Upper lobe of left lung (tissue), 4 donors: ENCODE measurements at regions not wholly inside any gene's neighbourhood (a gene's known extent, or its start where the extent isn't known, plus 50 kb on each side); places are given as distances from the start of the nearest gene placed in this dataset.

Experiments
- EP300 ChIP-seq, 4 donors: sonication (generic); formaldehyde crosslinking; IDR thresholded peaks; one replicate each; pipeline ENCODE4 v1.5.1; 2017; ENCODE audit warnings: antibody characterized with exemption in 4 of 4, control low read depth in 2 of 4
- POLR2A ChIP-seq, 4 donors: fragments of 450-650 bp; IDR thresholded peaks; one replicate each; pipeline ENCODE4 v1.5.1; 2016 to 2017; ENCODE audit warnings: antibody characterized with exemption in 4 of 4, mild to moderate bottlenecking in 2 of 4
- POLR2AphosphoS5 ChIP-seq, 2 donors: sonication (generic); formaldehyde crosslinking; IDR thresholded peaks; one replicate each; pipeline ENCODE4 v1.5.1; 2017; ENCODE audit warnings: antibody characterized with exemption in 2 of 2
- TF ChIP-seq, protein P1 (sequence below), 6 experiments: fragments of 450-650 bp in 4 of 6; fragments of 200-600 bp in 2 of 6; sonication (generic) in 2 of 6; IDR thresholded peaks; one replicate each; pipeline ENCODE4 v1.5.1; 2016 to 2019; ENCODE audit warnings: antibody characterized with exemption in 6 of 6

DNA sequence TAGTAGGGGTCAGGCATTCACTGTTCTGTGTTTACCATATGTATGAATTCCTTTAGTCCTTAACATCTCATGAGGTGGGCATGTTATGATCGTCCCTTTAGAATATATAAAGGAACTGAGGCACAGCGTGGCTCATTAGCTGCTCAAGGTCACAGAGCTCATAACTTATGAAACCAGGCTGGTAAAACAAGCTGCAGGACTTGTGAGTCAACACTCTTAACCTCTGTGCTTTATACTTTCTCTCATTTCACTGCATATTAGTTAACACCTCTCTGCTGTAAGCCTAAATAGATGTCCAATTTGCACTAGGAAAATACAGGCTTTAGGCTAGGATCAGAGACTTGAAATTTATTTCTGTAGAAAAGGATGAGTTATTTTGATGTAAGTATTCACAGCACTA is 180.3 kb upstream of the HDAC9 start:
- TF ChIP-seq, protein P1, sequence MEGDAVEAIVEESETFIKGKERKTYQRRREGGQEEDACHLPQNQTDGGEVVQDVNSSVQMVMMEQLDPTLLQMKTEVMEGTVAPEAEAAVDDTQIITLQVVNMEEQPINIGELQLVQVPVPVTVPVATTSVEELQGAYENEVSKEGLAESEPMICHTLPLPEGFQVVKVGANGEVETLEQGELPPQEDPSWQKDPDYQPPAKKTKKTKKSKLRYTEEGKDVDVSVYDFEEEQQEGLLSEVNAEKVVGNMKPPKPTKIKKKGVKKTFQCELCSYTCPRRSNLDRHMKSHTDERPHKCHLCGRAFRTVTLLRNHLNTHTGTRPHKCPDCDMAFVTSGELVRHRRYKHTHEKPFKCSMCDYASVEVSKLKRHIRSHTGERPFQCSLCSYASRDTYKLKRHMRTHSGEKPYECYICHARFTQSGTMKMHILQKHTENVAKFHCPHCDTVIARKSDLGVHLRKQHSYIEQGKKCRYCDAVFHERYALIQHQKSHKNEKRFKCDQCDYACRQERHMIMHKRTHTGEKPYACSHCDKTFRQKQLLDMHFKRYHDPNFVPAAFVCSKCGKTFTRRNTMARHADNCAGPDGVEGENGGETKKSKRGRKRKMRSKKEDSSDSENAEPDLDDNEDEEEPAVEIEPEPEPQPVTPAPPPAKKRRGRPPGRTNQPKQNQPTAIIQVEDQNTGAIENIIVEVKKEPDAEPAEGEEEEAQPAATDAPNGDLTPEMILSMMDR (IDR thresholded peaks at IDR 0.05), result no peak
- no peak for TF ChIP-seq POLR2A (IDR thresholded peaks at IDR 0.05)
- TF ChIP-seq POLR2AphosphoS5 (IDR thresholded peaks at IDR 0.05), result no peak
- no peak for TF ChIP-seq EP300 (IDR thresholded peaks at IDR 0.05)
